ENCODE measurements at regions not wholly inside any gene's neighbourhood (a gene's known extent, or its start where the extent isn't known, plus 50 kb on each side); places are given as distances from the start of the nearest gene placed in this dataset.
A peak's percentile ranks its signal among the peaks of the same experiment; 100 is the strongest.

DNA sequence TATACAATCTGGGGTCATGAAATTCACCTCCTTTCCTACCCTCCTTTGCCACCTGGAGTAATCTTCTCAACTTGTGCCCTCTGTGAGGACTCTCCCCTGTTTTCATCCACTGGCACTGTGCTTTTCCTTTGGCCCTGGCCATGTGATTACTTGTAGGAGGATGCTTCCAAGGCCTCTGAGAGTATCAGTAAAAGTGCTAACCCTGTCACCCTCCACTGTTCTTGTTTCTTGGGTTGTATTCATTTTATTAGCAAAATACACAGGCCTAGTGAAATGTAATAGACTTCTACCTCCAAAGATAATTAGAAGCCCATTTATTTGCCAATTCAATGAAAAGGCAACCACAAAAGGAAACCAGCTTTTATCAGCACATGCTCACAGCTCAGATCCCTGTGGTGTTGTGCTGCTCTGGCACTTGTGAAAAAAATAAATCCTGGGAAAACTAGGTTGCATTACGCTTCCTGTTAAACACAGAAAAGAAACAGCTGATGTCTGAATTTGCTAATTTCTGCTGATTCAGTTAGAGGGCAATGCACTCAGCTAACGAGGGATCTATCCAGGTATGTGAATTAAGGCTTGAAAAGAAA lies 357.5 kb upstream of the ETAA1 start:
- DNase-seq (ENCODE audit: low spot score) = no peak

GRCh38 chr2:67041051-67041450 lies 356.1 kb upstream of the ETAA1 start:
- no peak for DNase-seq (ENCODE audit: low spot score)

DNA sequence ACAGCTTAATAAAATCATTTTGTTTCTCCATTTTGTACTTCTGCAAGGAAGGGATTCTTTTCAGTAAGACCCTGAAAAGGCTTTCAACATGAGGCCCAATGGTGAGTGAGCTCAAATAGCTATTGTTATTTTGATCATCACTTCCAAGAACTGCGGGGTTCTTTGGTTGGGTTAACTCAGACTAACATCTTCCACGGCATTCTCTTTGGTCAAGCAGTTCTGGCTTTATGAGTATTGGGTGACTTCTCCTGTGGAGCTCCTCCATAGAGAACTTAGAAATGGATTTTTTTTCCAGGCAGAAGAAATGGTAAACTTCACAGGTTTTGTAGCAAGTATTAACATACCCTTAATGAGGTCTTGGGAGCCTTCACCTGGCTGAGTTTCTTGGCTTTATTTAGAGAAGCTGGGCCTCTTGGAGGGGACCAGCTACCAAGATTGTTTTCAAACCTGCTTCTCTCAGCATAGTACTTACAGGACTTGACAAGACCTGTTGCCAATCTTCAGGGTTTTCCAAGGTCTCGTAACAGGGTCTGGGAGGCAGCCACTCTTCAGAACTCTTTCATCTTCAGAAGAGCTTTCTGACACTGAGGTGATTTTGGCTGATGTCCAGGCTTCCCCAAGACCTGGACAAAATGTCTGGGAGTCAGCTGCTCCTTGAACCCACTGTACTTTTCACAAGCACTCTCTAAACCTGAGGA lies 353.2 kb upstream of the ETAA1 start:
- no peak for DNase-seq (ENCODE audit: low spot score)

GRCh38 chr2:67046591-67046990 lies 350.5 kb upstream of the ETAA1 start:
- DNase-seq (ENCODE audit: low spot score) = no peak

- no peak for DNase-seq (ENCODE audit: low spot score)
These were observed 348.8 kb upstream of the ETAA1 start for GRCh38 chr2:67048314-67048713.

DNA sequence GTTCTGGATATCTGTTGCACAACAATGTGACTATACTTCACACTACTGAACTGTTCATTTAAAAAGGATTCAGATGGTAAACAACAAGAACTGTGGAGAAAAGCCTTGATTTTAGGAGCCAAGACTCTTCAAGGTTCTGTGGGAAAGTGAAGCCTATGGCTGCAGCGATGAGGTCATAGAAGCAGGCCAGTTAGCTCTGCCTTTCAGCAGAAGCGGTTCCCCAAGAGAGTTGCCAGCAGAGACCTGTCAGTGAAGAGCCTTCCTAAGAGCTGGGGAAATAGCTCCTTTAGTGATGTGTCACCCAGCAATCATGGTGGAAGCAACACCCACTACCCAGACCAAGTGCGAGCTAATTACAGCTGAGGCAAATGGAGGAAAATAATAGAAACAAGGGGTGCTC lies 346.5 kb upstream of the ETAA1 start:
- DNase-seq (ENCODE audit: low spot score) = no peak

- no peak for DNase-seq (ENCODE audit: low spot score)
These were observed 342.4 kb upstream of the ETAA1 start for GRCh38 chr2:67054728-67055127.

DNA sequence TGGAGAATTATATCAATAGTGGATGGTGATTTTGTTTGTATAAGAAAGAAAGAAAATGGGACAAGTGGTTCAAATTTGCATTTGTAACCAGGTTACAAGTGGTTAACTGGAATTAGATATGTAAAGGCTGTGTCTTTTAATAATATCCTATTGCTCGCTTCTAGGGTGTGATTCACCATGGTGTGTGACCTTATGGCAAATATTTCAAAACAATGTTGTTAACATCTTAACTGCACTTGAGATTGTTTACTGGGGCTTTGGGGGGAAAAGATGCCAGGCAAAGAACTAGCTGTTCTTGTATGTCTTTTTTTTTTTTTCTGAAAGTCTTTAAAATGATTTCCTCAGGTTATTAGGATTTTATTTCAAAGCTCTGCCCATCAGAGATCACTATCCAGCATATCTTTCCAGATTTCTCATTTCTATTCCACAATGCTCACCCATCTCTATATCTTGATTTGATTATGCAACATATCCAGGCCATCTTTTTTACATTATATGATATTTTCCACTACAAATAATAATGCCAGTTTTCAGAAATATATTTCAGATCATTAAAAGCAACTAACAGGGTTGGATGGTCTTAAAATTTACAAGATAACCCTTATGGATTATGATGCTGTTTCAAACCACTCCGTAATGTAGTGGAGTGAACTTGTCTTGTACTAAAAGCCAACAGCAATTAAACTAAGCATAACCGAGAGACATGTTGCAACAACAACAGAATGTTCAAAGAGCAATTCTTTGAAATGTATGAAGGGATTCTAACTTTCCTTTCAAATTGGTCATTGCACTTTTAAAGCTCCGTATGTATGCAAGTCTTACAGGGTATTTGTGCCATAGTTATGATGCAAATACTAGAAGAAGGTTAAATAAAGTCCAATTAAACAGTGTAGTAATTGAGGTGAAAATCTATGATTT lies 341.5 kb upstream of the ETAA1 start:
- DNase-seq (ENCODE audit: low spot score) = no peak

- DNase-seq (ENCODE audit: low spot score) = no peak
These were observed 340.0 kb upstream of the ETAA1 start for GRCh38 chr2:67057123-67057522.

- no peak for DNase-seq (ENCODE audit: low spot score)
These were observed 339.0 kb upstream of the ETAA1 start for GRCh38 chr2:67057901-67058703.

DNA sequence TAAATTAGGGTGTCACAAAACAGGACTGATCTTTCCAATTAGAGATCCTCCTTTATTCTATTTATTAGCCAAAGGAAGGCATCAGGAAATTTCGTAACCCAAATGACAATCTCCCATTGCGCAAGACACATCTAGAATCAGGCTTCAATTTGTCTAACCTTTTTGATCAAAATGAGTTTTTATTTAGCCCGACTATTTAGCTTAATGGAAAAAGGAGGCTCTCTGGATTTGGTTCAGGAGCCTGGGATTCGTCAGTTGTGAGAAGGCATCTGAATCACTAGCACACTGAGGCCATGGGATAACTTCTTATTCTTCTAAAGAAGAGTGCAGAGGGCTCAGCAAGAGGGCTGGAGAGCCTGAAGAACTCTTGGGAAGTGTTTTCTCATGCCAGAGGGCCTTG lies 332.1 kb upstream of the ETAA1 start:
- DNase-seq (ENCODE audit: low spot score) = peak; percentile 16

- DNase-seq (ENCODE audit: low spot score) = no peak
These were observed 330.4 kb upstream of the ETAA1 start for GRCh38 chr2:67066782-67067181.

- no peak for DNase-seq (ENCODE audit: low spot score)
These were observed 329.5 kb upstream of the ETAA1 start for GRCh38 chr2:67067656-67068055.

GRCh38 chr2:67070826-67071225 lies 326.3 kb upstream of the ETAA1 start:
- no peak for DNase-seq (ENCODE audit: low spot score)

- DNase-seq (ENCODE audit: low spot score) = no peak
These were observed 322.1 kb upstream of the ETAA1 start for GRCh38 chr2:67075056-67075455.

DNA sequence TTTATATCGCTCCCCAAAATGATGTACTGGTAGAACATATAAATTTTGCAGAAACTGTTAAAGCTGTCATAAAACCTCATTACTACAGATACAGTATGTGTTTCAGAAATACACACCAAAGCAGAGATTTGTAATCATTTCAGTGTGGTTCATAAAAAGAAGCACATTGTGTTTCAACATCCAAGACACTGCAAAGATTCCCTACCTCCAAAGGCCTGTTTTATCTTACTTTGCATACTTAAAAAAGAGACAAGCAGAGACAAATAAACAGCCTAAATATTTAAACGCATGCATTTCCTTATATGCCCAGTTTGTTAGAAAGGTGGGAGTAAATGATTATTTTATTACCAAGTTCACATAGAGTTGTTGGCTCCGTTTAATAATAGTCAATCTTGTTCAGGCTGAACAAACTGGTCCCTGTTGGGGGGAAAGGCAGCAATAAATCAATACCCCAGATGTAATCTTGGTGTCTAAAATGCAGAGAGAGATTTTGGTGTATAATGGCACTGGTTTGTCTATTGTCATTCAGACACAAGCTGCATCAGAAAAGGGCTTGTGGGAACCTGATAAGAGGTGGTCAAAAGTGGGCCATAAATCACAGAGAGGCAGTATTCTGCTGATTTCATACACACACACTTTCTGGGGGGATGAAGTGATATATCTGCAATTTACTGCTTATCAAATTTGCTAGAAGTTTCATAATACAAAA lies 321.4 kb upstream of the ETAA1 start:
- DNase-seq (ENCODE audit: low spot score) = no peak

DNA sequence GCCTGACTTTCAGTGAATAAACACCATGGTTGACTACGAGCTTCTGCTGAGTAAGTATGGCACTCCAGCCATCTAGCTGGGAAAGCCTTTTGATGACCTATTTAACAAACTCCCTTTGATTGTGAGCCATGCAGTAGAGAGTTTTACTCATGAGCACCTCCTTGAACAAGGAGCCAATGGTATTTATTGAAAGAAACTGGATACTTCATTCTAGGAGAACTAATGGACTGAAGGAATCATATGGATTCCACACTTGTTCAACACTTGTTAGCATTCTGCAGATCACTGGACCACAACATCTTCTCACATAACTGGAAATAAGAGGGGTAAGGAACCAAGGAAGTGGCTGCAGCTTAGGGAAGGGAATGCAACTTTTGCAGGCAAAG lies 320.9 kb upstream of the ETAA1 start:
- DNase-seq (ENCODE audit: low spot score) = no peak

DNA sequence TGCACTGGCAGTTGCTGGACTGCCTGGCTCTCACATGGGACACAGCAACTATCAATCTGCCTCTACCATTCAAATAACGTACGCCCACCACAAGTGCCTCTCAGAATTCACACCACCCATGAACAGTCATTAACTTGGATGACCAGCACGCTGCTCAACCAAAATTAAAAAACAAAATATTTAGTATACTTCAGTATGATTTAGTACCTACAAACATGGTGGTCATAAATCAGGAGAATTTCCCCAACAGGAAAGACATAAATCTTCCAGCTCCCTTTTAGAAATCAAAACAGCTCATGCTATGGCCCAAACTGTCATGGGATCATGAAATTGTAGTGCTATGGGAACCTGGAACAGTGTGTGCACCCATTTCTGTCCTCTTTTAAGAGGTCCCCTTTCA lies 317.4 kb upstream of the ETAA1 start:
- DNase-seq (ENCODE audit: low spot score) = no peak

DNA sequence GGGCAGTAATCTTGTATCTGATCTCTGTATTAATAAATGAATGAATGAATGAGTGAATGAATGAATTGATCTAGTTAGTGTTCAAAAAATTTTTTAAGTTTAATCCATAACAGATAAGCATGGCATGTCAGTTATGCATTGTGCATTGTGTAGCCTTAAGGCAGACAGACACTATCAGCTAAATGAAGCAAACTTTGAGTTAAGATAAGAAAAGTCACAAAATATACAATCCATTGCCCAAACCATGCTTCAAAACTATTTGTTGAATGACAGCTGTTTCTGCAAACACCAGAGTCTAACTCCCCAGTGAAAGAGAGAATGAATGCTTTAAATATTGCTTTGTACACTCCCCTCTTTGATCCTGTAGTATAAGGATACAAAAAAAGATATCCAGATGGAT lies 314.3 kb upstream of the ETAA1 start:
- no peak for DNase-seq (ENCODE audit: low spot score)

- no peak for DNase-seq (ENCODE audit: low spot score)
These were observed 313.2 kb upstream of the ETAA1 start for GRCh38 chr2:67083951-67084350.

GRCh38 chr2:67085146-67085545 lies 312.0 kb upstream of the ETAA1 start:
- DNase-seq (ENCODE audit: low spot score) = no peak
